ENCODE measurements at regions not wholly inside any gene's neighbourhood (a gene's known extent, or its start where the extent isn't known, plus 50 kb on each side); places are given as distances from the start of the nearest gene placed in this dataset.
A peak's percentile ranks its signal among the peaks of the same experiment; 100 is the strongest.

GRCh38 chr10:28733245-28733644 is 55.9 kb downstream of the BAMBI start:
- BruUV-seq (replicated peaks): no TSS peak
- CTCF ChIA-PET: no interaction called here
- H3K4me3 ChIP-seq (ENCODE audit: low read depth, low read length, poor library complexity, severe bottlenecking): no peak overlapping the region
- no peak for TF ChIP-seq CTCF (conservative IDR thresholded peaks at IDR 0.05; ENCODE audit: low read depth, low read length)
- TF ChIP-seq EZH2 (IDR thresholded peaks at IDR 0.05; ENCODE audit: borderline replicate concordance, low read depth, low read length, poor library complexity, severe bottlenecking): no peak
- H3K4me1 ChIP-seq (ENCODE audit: insufficient read depth, low read length, poor library complexity, severe bottlenecking): peaks cover 22% of the 10 kb centered on the region
- H3K36me3 ChIP-seq (ENCODE audit: insufficient read depth, low read length, poor library complexity, severe bottlenecking): no peaks in the 10 kb centered on the region
- POLR2A ChIA-PET (ENCODE audit: low non-redundant PET): no interaction called here
- no peak overlapping the region for H3K27ac ChIP-seq (ENCODE audit: low read depth, low read length, poor library complexity, severe bottlenecking)
- intact Hi-C loops (cut with micrococcal nuclease; ENCODE audit: unreplicated experiment): no loop called here
- peaks cover 5% of the 10 kb centered on the region for H3K9me3 ChIP-seq (ENCODE audit: low read depth, low read length, poor library complexity, severe bottlenecking)
- no peaks in the 10 kb centered on the region for H3K27me3 ChIP-seq (replicated peaks; ENCODE audit: insufficient read depth, low read depth, low read length, poor library complexity)
- DNase-seq (ENCODE audit: low spot score): no peak

DNA sequence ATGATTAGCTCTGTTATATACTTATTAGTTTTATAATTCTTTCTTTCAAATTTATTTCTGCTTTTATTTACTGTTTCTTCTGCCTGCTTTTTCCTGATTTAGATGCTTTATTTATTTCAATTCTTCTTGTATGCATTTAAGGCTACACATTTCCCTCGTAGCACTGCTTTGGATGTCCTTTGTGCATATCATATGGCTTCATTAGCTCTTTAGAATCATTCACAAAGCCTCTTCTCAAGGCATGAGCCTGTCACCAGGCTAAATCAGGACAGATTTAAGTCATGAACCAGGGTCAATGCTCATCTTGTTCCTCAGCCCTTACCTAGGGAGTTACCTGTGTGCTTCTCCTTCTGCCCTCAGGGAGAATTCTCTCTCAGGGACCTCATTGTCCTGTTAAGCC is 56.3 kb downstream of the BAMBI start:
- POLR2A ChIA-PET (ENCODE audit: low non-redundant PET): no interaction called here
- Histone ChIP-seq H3K4me3 (ENCODE audit: low read depth, low read length, poor library complexity, severe bottlenecking) (no peak overlapping the region), H3K36me3 (ENCODE audit: insufficient read depth, low read length, poor library complexity, severe bottlenecking) (no peaks in the 10 kb centered on the region), H3K27me3 (replicated peaks; ENCODE audit: insufficient read depth, low read depth, low read length, poor library complexity) (no peaks in the 10 kb centered on the region), H3K27ac (ENCODE audit: low read depth, low read length, poor library complexity, severe bottlenecking) (no peak overlapping the region), H3K9me3 (ENCODE audit: low read depth, low read length, poor library complexity, severe bottlenecking) (peaks cover 5% of the 10 kb centered on the region), H3K4me1 (ENCODE audit: insufficient read depth, low read length, poor library complexity, severe bottlenecking) (peaks cover 22% of the 10 kb centered on the region)
- BruUV-seq (replicated peaks): no TSS peak
- intact Hi-C loops (cut with micrococcal nuclease; ENCODE audit: unreplicated experiment): no loop called here
- DNase-seq (ENCODE audit: low spot score): no peak
- no peak for TF ChIP-seq EZH2 (IDR thresholded peaks at IDR 0.05; ENCODE audit: borderline replicate concordance, low read depth, low read length, poor library complexity, severe bottlenecking)
- TF ChIP-seq CTCF (conservative IDR thresholded peaks at IDR 0.05; ENCODE audit: low read depth, low read length): no peak
- CTCF ChIA-PET: no interaction called here

DNA sequence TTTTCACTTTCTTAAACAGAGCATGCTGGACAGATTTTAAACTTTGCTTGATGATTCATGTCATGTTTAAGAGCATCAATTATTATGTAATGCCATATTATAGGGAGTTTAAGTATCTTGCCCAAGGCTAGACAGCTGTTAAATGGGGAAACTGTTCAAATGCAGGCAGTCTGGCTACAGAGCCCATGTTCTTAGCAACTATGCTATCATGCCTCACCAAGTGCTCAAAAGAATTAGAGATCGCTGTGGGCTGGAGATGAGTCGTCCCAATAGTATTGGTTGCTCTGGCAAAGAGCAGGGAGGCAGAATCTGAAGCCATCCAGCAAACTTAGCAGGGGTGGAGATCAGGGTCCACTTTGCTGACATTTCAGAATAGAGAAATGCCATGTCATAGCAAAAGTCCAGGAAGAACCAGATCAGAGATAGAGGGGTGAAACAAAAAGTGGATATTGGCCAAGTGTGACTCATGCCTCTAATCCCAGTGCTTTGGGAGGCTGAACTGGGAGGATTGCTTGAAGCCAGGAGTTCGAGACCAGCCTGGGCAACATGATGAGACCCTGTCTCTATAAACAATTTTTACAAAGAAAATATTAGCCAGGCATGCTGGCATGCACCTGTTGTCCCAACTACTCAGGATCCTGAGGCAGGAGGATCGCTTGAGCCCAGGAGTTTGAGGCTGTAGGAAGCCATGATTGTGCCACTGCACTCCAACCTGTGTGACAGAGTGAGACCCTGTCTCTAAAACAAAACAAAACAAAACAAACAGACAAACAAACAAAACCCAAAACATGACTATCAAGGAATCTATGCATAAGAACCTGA is 57.8 kb downstream of the BAMBI start:
- peaks cover 16% of the 10 kb centered on the region for H3K4me1 ChIP-seq (ENCODE audit: insufficient read depth, low read length, poor library complexity, severe bottlenecking)
- intact Hi-C loops (cut with micrococcal nuclease; ENCODE audit: unreplicated experiment): no loop called here
- H3K27me3 ChIP-seq (replicated peaks; ENCODE audit: insufficient read depth, low read depth, low read length, poor library complexity): no peaks in the 10 kb centered on the region
- H3K27ac ChIP-seq (ENCODE audit: low read depth, low read length, poor library complexity, severe bottlenecking): no peak overlapping the region
- peaks cover 5% of the 10 kb centered on the region for H3K9me3 ChIP-seq (ENCODE audit: low read depth, low read length, poor library complexity, severe bottlenecking)
- BruUV-seq (replicated peaks): no TSS peak
- TF ChIP-seq EZH2 (IDR thresholded peaks at IDR 0.05; ENCODE audit: borderline replicate concordance, low read depth, low read length, poor library complexity, severe bottlenecking): no peak
- no peak for TF ChIP-seq CTCF (conservative IDR thresholded peaks at IDR 0.05; ENCODE audit: low read depth, low read length)
- H3K4me3 ChIP-seq (ENCODE audit: low read depth, low read length, poor library complexity, severe bottlenecking): no peak overlapping the region
- H3K36me3 ChIP-seq (ENCODE audit: insufficient read depth, low read length, poor library complexity, severe bottlenecking): no peaks in the 10 kb centered on the region
- CTCF ChIA-PET: no interaction called here
- DNase-seq (ENCODE audit: low spot score): peak; percentile 84
- POLR2A ChIA-PET (ENCODE audit: low non-redundant PET): no interaction called here

All from A673 (cell line).